GM21423 (cell line): ENCODE measurements at regions not wholly inside any gene's neighbourhood (a gene's known extent, or its start where the extent isn't known, plus 50 kb on each side); places are given as distances from the start of the nearest gene placed in this dataset.

Experiments
- ATAC-seq: cut with Tn5 transposase; IDR thresholded peaks from one replicate; pipeline ENCODE4 v1.9.1; 2021; ENCODE audit warnings: mild to moderate bottlenecking, moderate library complexity; ENCODE audit not compliant: unreplicated experiment

GRCh38 chr15:81536356-81536755 lies 162.3 kb upstream of the TMC3 start:
- no peak for ATAC-seq

GRCh38 chr15:81534124-81534523 lies 160.1 kb upstream of the TMC3 start:
- ATAC-seq = no peak

- ATAC-seq = no peak
Observed at GRCh38 chr15:81532001-81532400, 158.0 kb upstream of the TMC3 start.

- ATAC-seq = no peak
Observed at GRCh38 chr15:81531109-81531592, 157.1 kb upstream of the TMC3 start.

GRCh38 chr15:81530271-81530691 lies 156.3 kb upstream of the TMC3 start:
- ATAC-seq = no peak

GRCh38 chr15:81529481-81529880 lies 155.5 kb upstream of the TMC3 start:
- ATAC-seq = no peak

- no peak for ATAC-seq
Observed at GRCh38 chr15:81526029-81526428, 152.0 kb upstream of the TMC3 start.

- no peak for ATAC-seq
Observed at GRCh38 chr15:81524496-81524895, 150.5 kb upstream of the TMC3 start.

GRCh38 chr15:81523867-81524266 lies 149.9 kb upstream of the TMC3 start:
- no peak for ATAC-seq

- ATAC-seq = no peak
Observed at GRCh38 chr15:81520480-81520879, 146.5 kb upstream of the TMC3 start.

GRCh38 chr15:81516461-81516860 lies 142.4 kb upstream of the TMC3 start:
- ATAC-seq = no peak

- ATAC-seq = no peak
Observed at GRCh38 chr15:81516012-81516411, 142.0 kb upstream of the TMC3 start.

GRCh38 chr15:81514725-81515124 lies 140.7 kb upstream of the TMC3 start:
- no peak for ATAC-seq

GRCh38 chr15:81511138-81511537 lies 137.1 kb upstream of the TMC3 start:
- ATAC-seq = no peak

GRCh38 chr15:81507831-81508230 lies 133.8 kb upstream of the TMC3 start:
- ATAC-seq = no peak

- ATAC-seq = no peak
Observed at GRCh38 chr15:81506936-81507335, 132.9 kb upstream of the TMC3 start.

- no peak for ATAC-seq
Observed at GRCh38 chr15:81506071-81506470, 132.1 kb upstream of the TMC3 start.

GRCh38 chr15:81504170-81504905 lies 130.3 kb upstream of the TMC3 start:
- no peak for ATAC-seq

GRCh38 chr15:81502439-81502838 lies 128.4 kb upstream of the TMC3 start:
- ATAC-seq = no peak

GRCh38 chr15:81500081-81500480 lies 126.1 kb upstream of the TMC3 start:
- ATAC-seq = no peak

- ATAC-seq = no peak
Observed at GRCh38 chr15:81498294-81498693, 124.3 kb upstream of the TMC3 start.

GRCh38 chr15:81497238-81497637 lies 123.2 kb upstream of the TMC3 start:
- no peak for ATAC-seq
